Heart left ventricle (tissue), 13 donors: ENCODE measurements at regions not wholly inside any gene's neighbourhood (a gene's known extent, or its start where the extent isn't known, plus 50 kb on each side); places are given as distances from the start of the nearest gene placed in this dataset.

ENCODE experiments used
- POLR2A ChIP-seq, 2 donors: fragments of 450-650 bp; IDR thresholded peaks; one replicate each; pipeline ENCODE4 v1.6.1; 2017; ENCODE audit warnings: antibody characterized with exemption in 2 of 2, mild to moderate bottlenecking in 2 of 2, moderate library complexity in 2 of 2
- TF ChIP-seq, protein P1 (sequence below), 12 donors: fragments of 200-600 bp; sonication (generic) in 4 of 12; IDR thresholded peaks; one replicate each; pipeline versions ENCODE4 v1.5.0 to v1.8.0; 2018 to 2022; ENCODE audit warnings: antibody characterized with exemption in 12 of 12, mild to moderate bottlenecking in 5 of 12
- donor health status: ischemic (EF 13 %, LVEDD 7.1; RV severe dilation, severe dysfunction).
- donor health status: DM: no; HTN: yes; CAD: no.
- donor health status: DM: no; HTN: no; CAD: no.
- donor health status: ischemic (EF 25% LVEDD 6.9; RV normal size, moderate dysfunction).
- donor health status: ischemic (EF 25% LVEDD 5.7; RV mildly dilated, moderate dysfunction).
- donor health status: ischemic (EF 35%, LVEDD 5.7; RV mildly dilated, moderate dysfunction).
- donor health status: nonischemic (EF 11% LVEDD 7.7; RV severe dilation, severe dysfunction).
- donor health status: DM: yes; HTN: yes; CAD: no.
- donor health status: PGD.
- donor health status: ischemic (EF 29% LVEDD 5.4; RV normal size, mild dysfunction).
- donor health status: nonischemic (EF 23%, LVEDD 6.1; RV moderate dilation, normal function).

DNA sequence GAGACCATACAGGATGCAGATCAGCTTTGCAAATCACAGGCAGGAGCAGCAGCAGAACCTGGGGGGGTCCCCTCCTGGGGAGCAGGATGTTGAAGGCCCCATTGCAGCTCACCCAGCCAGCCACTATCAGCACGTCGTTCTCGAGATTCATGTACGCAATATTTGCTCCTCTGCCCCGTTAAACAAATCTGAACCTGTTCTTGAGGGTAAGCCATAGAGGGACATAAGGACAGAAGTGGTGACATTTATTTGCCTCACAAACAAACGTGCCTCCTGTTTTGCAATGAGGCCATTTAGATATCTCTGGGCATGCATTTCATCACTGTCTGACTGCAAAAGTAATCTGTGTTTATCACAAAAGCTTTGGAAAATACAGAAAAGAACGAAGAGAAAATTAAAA is 87.3 kb upstream of the BAIAP2L1 start:
- TF ChIP-seq, protein P1, sequence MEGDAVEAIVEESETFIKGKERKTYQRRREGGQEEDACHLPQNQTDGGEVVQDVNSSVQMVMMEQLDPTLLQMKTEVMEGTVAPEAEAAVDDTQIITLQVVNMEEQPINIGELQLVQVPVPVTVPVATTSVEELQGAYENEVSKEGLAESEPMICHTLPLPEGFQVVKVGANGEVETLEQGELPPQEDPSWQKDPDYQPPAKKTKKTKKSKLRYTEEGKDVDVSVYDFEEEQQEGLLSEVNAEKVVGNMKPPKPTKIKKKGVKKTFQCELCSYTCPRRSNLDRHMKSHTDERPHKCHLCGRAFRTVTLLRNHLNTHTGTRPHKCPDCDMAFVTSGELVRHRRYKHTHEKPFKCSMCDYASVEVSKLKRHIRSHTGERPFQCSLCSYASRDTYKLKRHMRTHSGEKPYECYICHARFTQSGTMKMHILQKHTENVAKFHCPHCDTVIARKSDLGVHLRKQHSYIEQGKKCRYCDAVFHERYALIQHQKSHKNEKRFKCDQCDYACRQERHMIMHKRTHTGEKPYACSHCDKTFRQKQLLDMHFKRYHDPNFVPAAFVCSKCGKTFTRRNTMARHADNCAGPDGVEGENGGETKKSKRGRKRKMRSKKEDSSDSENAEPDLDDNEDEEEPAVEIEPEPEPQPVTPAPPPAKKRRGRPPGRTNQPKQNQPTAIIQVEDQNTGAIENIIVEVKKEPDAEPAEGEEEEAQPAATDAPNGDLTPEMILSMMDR (IDR thresholded peaks at IDR 0.05), result no peak
- TF ChIP-seq POLR2A (IDR thresholded peaks at IDR 0.05), result no peak
